ENCODE measurements at regions not wholly inside any gene's neighbourhood (a gene's known extent, or its start where the extent isn't known, plus 50 kb on each side); places are given as distances from the start of the nearest gene placed in this dataset.
"Not testable (repeated sequence)": the region's sequence is repeated elsewhere in the genome, so short reads cannot be mapped to it uniquely, and the experiment has no call there.

DNA sequence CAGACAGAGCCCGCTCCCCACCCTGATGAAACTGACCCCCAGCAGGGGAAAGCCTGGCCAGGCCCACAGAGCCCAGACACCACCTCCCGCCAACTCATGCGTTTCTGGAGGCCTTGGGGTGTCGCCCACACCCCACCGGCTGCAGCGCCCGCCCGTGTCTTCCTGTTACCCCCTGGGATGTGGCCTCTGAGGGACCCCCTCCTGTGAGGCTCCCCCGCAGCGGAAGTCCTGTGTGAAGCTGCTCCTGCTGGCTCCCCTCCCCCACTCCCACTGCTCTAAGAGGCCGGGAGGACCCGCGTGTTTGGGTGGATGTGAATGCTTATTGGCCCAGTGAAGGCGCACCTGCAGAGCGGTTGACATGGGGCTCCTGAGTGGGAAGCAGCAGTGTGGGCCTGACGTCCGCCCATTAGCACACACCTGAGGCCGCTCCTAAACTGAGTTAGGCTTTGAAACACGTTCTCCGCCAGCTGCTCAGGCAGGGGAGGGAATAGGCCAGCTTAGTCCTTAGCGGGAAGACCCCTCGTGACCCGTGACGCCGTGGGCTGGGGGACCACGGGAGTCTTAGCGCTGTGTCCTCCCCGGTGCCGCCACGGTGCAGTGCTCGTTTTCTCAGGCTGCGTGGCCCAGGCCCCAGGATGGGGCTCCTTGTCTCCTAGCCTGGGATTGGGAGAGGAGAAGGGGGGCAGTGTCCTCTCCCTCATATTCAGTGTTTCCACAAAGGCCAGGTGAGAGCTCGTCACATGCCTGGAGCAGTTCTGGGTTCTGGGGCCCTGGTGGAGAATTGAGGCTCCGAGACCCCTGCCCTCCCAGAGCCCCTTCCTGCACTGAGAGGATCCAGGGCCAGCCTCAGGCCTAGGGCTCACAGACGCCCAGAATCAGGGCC lies 323.4 kb upstream of the SFSWAP start:
- no peaks in the 10 kb centered on the region for H3K9me3 ChIP-seq
- intact Hi-C loops (cut with DNase I), result no loop called here
- no peaks in the 10 kb centered on the region for H3K36me3 ChIP-seq
- no peaks in the 10 kb centered on the region for H3K27me3 ChIP-seq
- peak in 1 of 2 donors; percentile 56 for DNase-seq (ENCODE audit: low spot score in 2 of 2)
- no peak overlapping the region for H3K4me3 ChIP-seq
- H3K27ac ChIP-seq, result no peak overlapping the region
- TF ChIP-seq, protein P1, sequence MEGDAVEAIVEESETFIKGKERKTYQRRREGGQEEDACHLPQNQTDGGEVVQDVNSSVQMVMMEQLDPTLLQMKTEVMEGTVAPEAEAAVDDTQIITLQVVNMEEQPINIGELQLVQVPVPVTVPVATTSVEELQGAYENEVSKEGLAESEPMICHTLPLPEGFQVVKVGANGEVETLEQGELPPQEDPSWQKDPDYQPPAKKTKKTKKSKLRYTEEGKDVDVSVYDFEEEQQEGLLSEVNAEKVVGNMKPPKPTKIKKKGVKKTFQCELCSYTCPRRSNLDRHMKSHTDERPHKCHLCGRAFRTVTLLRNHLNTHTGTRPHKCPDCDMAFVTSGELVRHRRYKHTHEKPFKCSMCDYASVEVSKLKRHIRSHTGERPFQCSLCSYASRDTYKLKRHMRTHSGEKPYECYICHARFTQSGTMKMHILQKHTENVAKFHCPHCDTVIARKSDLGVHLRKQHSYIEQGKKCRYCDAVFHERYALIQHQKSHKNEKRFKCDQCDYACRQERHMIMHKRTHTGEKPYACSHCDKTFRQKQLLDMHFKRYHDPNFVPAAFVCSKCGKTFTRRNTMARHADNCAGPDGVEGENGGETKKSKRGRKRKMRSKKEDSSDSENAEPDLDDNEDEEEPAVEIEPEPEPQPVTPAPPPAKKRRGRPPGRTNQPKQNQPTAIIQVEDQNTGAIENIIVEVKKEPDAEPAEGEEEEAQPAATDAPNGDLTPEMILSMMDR (IDR thresholded peaks at IDR 0.05), result no peak
- no peaks in the 10 kb centered on the region for H3K4me1 ChIP-seq

DNA sequence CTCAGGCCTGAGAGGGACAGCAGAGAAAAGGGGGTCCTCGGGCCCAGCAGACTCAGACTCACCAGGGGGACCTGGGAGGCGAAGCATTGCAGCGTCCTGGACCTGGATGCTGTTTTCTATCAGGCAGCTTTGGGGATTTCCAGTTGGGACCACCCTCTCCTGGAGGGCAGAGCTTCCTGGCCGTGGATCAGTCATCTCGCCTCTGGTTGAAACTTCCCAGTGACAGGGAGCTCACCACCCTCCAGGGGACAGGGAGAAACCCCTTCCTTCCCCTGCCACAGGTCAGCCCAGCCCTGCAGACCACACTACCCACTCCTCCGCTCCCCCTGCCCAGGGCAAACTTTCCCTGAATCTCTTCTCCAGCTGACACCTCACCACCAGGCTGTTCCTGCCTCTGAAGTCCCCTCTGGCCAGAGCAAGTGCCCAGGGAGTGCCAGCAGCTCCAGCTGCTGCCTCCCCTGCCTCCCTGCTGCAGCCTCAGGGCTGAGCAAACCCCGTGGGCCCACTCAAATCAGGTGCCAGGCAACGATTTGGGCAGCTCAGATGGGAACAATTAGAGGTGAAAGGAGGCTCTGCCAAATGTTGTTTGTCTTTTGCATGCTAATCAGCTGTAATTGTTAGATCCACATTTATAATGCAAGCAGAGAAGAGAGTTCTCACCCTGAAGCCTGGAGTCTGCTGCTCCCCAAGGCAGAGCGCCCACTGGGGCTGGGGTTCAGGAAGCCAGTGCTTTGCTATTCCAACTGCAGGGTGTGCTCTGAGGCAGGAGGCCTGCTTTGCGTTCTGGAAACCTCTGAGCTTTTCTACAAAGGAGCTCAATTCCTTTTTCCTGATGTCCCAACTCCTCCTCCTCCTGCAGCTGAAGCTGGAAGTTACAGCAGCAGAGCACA lies 322.5 kb upstream of the SFSWAP start:
- H3K27me3 ChIP-seq; H3K4me3 ChIP-seq; DNase-seq (ENCODE audit: low spot score in 2 of 2); H3K27ac ChIP-seq; intact Hi-C loops (cut with DNase I); H3K9me3 ChIP-seq; H3K4me1 ChIP-seq; H3K36me3 ChIP-seq: not testable (repeated sequence)

DNA sequence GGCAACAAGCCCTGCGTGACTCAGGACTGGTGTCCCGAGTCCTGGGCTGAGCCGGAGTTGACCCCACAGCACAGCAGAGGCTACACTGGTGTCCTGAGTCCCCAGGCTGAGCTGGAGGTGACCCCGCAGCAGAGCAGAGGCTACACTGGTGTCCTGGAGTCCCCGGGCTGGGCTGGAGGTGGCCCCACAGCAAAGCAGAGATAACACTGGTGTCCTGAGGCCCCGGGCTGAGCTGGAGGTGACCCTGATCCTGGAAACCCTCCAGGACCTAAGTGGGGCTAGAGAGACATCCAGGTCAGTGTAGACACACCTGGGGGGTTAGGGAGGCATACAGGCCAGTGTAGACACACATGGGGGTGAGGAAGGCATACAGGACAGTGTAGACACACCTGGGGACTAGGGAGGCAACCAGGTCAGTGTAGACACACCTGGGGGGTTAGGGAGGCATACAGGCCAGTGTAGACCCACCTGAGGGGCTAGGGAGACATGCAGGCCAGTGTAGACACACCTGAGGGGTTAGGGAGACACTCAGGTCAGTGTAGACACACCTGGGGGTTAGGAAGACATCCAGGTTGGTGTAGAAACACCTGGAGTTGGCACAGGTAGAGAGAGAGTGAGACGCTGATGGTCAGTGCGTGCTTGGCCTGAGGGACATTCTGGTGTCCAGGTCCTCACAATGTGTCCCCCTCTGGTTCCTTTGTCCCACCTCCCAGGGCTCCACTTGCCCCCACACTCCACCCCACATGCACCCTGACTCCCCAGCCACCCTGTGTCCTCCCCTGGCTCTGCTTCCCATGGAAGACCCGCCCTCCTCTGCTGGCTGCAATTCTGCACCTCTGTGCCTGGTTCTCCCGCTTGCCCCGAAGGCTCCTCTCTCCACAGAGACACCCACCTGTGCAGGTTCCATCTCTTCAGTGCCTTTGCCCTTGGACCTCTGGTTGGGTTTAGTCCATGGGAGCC lies 321.6 kb upstream of the SFSWAP start:
- no peaks in the 10 kb centered on the region for H3K36me3 ChIP-seq
- no peak overlapping the region for H3K27ac ChIP-seq
- DNase-seq (ENCODE audit: low spot score in 2 of 2), result peak in 1 of 2 donors; percentile 40
- TF ChIP-seq, protein P1 (IDR thresholded peaks at IDR 0.05), result no peak
- H3K4me3 ChIP-seq, result no peak overlapping the region
- H3K4me1 ChIP-seq, result no peaks in the 10 kb centered on the region
- no peaks in the 10 kb centered on the region for H3K27me3 ChIP-seq
- H3K9me3 ChIP-seq, result no peaks in the 10 kb centered on the region
- intact Hi-C loops (cut with DNase I), result no loop called here

DNA sequence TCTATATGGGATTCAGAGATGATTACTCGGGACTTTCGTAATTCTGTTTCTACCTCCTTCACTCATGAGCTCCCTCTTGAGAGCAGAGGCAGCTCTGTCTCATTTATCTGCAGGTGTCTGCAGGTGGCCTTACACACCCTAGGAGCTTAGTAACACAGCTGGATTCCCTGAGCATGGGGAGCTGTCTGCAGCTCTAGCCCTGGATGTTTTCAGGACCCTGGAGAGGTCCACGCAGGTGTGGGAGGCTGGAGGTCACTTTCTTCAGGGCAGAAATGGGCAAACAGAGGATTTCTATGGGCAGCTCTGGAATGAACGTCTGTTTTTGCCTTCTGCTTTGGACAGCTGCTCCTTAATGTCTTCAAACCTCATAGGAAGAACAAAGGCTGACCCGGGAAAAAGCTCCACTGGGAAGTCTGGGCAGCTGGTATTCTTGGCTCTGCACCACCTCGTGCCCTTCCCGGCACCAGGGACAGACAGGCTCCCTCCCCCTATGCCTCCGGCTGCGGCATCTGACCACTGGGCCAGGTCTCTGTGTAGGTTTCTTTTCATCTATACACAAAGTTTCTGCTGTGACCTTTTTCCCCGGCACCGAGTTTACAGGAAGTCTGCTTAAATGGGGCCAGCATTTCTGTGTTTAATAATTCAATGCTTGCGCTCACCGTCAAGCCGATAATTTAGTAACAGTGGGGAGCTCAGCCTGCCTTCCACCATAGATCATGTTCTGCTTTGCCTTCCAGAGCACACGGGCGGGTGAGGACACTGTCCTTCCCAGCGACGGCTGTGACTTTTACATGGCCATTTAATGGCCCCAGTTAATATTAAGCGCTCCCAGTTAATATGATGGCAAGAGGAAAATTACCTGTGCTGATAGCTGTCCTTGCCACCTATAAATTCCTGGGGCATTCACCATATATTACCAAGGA lies 320.2 kb upstream of the SFSWAP start:
- H3K27me3 ChIP-seq, result no peaks in the 10 kb centered on the region
- no peak overlapping the region for H3K27ac ChIP-seq
- H3K36me3 ChIP-seq, result no peaks in the 10 kb centered on the region
- intact Hi-C loops (cut with DNase I), result no loop called here
- TF ChIP-seq, protein P1 (IDR thresholded peaks at IDR 0.05), result no peak
- H3K9me3 ChIP-seq, result no peaks in the 10 kb centered on the region
- DNase-seq (ENCODE audit: low spot score in 2 of 2), result no peak
- no peak overlapping the region for H3K4me3 ChIP-seq
- no peaks in the 10 kb centered on the region for H3K4me1 ChIP-seq

DNA sequence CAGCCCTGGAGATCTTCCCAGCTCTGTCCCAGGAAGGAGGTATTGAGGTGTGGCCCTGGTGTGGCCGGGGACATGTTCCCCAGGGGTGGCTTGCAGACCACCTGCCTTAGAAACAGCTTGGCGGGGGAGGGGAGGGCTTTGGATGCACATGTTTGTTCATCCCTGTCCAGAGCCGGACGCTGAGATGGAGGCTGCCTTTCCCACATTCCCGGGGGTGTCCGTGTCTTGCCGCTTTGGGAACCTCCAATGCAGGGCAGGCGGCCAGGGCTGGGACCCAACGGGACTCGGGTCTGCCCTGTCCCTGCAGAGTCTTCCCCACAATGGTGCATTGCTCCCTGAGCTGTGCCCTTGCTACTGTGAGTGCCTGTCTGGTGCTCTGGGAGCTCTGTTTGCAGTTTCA lies 319.5 kb upstream of the SFSWAP start:
- Histone ChIP-seq H3K27ac (no peak overlapping the region), H3K4me1 (no peaks in the 10 kb centered on the region), H3K4me3 (no peak overlapping the region), H3K9me3 (no peaks in the 10 kb centered on the region), H3K27me3 (no peaks in the 10 kb centered on the region), H3K36me3 (no peaks in the 10 kb centered on the region)
- TF ChIP-seq, protein P1 (IDR thresholded peaks at IDR 0.05), result no peak
- peak in 1 of 2 donors; percentile 44 for DNase-seq (ENCODE audit: low spot score in 2 of 2)
- intact Hi-C loops (cut with DNase I), result no loop called here

DNA sequence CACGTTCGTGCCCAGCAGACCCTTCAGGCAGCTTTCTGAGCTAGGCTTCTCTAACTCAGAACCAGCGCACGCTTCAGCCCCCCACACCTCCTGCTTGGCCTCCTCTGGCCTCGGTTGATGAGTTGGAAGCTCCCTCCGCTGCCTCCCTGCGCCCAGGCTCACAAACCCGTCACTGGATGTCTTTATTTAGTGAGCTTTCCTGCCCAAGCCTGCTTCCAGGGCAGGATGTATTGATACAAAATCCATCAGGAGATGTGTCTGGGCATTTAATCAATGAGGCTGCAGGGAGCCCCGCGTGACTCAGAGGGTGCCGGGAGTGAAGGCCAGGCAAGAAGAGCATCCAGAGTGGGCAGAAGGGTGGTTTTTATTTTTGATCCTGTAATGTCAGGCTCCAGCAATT lies 316.1 kb upstream of the SFSWAP start:
- intact Hi-C loops (cut with DNase I); H3K9me3 ChIP-seq; H3K36me3 ChIP-seq; H3K4me3 ChIP-seq; H3K27me3 ChIP-seq; H3K4me1 ChIP-seq; H3K27ac ChIP-seq; DNase-seq (ENCODE audit: low spot score in 2 of 2): not testable (repeated sequence)

DNA sequence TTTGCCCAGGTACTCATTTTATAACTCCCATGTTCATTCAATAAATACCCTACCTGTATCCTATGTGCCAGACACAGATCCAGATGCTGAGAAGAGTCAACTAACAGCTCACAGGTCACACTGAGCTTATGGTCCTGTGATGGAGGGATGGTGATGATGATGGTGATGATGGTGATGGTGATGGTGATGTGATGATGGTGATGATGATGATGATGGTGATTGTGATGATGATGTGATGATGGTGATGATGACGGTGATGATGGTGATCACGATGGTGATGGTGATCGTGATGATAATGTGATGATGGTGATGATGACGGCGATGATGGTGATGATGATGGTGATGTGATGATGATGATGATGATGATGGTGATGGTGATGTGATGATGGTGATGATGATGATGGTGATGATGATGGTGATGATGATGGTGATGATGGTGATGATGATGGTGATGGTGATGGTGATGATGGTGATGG lies 315.6 kb upstream of the SFSWAP start:
- H3K4me1 ChIP-seq; H3K4me3 ChIP-seq; H3K27me3 ChIP-seq; H3K9me3 ChIP-seq; H3K36me3 ChIP-seq; H3K27ac ChIP-seq; intact Hi-C loops (cut with DNase I); DNase-seq (ENCODE audit: low spot score in 2 of 2): not testable (repeated sequence)

All from ascending aorta (tissue), 2 donors.